ENCODE measurements at regions not wholly inside any gene's neighbourhood (a gene's known extent, or its start where the extent isn't known, plus 50 kb on each side); places are given as distances from the start of the nearest gene placed in this dataset.
"Not testable (repeated sequence)": the region's sequence is repeated elsewhere in the genome, so short reads cannot be mapped to it uniquely, and the experiment has no call there.

GRCh38 chr18:76307293-76307690, 187.8 kb downstream of the ZNF516 start:
- DNase-seq: no peak

- DNase-seq: no peak
Observed at GRCh38 chr18:76306685-76307292, 188.3 kb downstream of the ZNF516 start.

DNA sequence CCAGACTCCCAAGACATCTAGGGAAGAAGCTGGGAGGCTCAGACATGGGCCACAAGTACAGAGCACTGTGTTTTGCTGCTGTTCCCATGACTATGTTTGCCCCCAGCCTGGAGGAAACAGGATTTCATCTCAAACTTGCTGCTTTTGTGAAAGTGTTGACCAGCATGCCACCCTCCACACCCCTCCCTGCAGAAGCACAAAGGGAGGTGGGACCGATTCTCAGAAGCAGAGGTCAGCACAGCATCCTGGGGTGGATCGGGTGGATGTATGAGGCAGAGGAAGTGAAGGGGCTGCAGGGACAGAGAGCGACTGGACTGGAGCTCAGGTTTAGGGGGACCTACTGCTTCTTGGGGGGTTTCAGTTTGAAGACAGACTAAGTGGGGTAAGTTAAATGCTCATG, 209.2 kb downstream of the ZNF516 start:
- no peak for DNase-seq

DNA sequence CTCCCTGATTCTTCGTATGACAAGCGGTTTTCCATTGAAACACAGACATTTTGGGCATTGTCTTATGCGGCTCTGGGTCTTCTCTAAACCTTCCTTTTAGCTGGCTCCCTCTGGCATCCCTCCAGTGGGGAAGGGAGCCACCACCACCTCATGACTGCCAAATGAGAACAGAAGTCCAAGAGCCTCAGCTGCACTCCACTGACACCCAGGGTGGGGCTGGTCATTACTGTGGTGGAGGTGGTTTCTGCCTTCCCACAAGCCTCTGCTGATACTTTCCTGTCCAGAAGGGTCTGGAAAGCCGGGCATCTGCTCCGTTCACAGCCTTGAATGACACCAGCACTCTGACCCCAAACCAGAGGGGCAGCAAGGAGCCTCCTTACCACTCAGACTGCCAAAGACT, 213.5 kb downstream of the ZNF516 start:
- DNase-seq: no peak

- DNase-seq: no peak
Observed at GRCh38 chr18:76277801-76278200, 217.2 kb downstream of the ZNF516 start.

DNA sequence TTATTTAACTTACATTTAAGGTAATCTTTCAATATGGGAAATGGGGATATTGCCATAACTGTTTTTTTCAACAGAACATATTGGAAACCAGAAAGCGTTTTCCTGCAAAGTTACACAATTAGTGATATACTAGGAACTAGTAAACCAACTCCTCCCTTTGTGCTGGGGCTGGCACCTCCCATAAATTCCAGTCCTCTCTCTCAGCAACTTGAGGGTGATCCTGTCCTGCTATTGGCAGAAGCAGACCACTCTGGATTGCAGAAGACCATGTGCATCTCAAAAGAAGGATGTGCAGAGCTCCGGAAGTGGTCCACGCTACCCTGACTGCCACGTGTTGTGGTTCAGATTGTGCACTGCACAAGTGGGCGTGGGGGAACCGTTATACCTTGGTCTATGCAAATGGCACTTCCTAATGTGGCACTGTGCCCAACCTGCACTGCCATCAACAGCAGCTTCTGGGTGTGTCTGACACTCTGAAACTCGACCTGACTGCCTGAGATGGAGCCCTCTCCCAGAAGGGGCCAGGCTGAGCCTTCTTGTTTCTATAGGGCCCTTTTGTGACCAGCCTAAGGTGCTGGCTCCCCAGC, 219.2 kb downstream of the ZNF516 start:
- no peak for DNase-seq

DNA sequence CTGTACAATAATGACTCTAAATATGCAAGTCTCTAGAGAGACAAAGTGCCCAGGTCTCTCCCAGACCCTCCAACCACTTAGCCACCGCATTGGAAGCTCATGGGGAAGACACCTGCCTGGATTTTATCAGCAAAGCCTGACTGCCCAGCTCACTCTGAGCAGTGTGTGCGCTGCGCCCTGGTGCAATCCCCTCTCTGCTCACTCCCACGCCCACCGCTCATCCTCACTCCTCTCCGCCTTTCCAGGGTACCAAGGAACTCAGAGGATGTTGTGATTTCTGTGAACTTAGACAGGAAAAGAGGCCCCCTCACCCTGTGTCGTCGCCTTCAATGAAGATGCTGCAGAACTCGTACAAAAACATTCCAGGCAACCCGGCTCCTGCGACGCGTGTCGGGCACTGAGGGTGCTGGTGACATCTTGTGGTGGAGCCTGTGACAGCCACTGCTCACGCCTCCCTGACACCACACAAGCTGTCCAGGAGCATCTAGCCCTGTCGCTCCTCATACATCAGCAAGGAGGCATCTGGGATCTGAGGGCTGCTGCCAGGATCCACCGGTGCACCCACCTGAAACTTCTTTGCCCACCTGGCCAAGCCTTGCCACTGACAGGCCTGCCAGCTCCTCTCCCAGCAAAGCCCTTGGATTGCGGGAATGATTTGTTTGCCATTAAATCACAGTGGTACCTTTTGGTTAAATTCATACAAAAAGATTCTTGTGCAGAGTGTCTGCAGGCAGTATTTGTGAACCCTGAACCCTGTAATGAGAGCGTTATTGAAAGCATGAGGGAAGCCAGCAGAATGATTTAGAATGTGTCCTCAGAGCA, 220.4 kb downstream of the ZNF516 start:
- no peak for DNase-seq

- no peak for DNase-seq
Observed at GRCh38 chr18:76273956-76274355, 221.1 kb downstream of the ZNF516 start.

- no peak for DNase-seq
Observed at GRCh38 chr18:76273036-76273545, 222.0 kb downstream of the ZNF516 start.

DNA sequence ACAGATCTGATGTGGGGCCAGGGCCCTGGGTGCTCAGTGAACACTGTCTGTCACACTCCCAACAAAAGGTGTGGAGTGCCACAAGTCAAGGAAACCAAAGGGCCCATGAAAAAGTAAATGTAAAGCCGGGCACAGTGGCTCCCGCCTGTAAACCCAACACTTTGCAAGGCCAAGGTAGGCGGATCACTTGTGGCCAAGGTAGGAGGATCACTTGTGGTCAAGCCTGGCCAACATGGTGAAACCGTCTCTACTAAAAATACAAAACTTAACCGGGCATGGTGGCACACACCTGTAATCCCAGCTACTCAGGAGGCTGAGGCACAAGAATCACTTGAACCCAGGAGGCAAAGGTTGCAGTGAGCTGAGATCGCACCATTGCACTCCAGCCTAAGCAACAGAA, 227.6 kb downstream of the ZNF516 start:
- not testable (repeated sequence) for DNase-seq

DNA sequence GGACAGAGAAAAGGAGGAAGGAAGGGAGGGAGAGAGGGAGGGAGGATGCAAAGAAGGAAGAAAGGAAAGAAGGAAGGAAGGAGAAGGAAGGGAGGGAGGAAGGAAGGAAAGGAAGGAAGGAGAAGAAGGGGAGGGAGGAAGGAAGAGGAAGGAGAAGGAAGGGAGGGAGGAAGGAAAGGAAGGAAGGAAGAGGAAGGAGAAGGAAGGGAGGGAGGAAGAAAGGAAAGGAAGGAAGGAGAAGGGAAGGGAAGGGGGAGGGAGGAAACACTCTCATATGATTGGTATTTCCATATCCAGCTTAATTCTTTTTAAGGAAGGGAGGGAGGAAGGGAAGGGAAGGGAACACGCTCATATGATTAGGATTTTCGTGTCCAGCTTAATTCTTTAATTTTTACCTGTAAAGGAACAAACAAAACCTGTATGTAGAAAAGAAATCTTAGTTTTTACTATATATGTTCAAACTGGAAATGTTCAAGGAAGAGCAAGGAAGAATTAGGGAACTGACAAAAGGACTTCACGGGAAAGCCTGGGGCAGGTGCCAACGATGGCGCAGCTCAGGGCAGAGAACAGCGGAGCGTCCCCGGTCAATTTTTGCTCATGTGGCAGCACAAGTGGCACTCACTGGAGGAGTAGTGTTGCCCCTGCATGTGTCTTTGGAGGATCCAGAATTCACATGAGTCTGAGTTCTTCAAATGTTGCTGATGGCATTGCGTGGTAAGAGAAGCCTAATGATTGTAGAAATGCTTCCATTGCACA, 228.6 kb downstream of the ZNF516 start:
- no peak for DNase-seq

DNA sequence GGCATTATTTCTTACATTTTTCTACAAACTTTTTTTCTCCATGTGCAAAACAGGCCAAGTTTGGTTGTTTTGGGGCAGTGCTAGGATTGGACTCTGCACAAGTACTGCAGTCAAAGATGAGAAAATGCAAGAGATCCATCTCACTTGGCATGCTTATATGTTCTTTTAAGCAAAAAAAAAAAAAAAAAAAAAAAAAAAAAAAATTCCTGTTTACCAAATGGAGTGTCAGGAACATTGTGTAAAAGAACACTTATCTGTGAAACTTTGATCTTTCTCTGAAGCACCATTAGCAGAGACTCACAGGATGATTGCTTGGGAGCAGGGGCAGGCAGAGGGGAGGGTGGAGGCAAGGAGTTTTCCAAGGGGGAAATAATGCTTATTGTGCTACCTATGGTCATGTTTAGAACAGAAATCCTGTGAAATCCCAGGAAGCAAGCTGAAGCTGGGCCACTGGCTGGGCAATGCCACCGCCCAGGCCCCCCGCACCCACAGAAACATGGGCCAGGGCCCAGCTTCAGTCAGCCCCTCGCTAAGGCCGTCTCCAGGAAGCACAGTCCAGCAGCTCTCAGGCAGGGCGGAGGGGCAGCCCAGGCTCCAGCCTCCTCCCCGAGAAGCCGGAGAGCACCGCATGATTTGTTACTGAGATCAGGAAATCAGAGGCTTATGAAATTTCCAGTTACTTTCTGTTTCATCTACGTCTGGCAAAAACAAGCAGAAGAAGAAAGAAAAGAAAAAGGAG, 229.4 kb downstream of the ZNF516 start:
- DNase-seq: no peak

DNA sequence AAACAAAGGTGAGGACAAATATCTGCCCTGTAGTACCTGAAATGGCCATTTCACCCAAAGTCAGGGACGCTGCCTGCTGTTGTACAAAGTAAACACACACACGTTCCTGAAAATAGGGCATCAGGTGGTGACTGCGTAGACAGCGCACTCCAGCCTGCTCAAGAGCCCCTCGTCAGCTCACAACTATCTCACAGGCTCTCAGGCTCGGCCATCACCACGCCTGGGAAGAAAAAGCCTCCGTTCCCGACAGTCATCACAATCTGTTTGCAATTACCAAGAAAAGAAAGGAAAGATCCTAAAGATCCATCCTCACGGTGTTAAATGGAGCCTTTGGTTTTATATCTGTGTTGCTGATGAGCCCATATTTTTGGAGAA, 230.2 kb downstream of the ZNF516 start:
- DNase-seq: no peak

DNA sequence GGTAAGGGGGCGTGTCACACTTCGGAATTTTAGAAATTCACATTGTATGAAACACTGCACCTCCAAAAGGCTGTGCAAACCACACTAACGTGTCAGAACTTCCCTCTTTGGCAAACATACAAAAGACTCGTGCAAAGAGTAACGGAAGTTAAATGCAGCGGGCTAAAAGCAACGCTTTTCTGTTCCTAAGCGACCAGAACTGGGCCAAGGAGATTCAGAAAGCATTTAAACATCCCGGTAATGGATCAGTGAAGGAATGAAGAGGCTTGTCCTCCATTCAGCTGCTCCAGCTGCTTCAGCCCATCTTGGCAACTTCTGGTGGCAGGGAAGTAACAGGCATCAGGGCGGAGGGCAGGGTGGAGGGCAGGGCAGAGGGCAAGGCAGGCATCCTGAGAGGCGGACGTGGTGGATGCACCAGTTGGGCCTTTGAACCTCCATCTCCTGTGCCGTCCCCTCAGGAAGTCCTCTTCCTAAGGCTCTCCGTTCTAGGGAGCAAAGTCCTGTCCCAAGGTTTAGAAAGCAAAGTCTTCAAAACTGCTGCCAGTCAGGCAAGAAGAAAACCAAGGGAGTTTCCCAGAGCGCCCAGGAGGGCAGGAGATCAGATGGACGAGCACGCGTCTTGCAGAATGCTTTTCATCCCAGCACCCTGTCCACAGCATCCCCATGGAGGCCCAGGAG, 230.7 kb downstream of the ZNF516 start:
- DNase-seq: no peak

DNA sequence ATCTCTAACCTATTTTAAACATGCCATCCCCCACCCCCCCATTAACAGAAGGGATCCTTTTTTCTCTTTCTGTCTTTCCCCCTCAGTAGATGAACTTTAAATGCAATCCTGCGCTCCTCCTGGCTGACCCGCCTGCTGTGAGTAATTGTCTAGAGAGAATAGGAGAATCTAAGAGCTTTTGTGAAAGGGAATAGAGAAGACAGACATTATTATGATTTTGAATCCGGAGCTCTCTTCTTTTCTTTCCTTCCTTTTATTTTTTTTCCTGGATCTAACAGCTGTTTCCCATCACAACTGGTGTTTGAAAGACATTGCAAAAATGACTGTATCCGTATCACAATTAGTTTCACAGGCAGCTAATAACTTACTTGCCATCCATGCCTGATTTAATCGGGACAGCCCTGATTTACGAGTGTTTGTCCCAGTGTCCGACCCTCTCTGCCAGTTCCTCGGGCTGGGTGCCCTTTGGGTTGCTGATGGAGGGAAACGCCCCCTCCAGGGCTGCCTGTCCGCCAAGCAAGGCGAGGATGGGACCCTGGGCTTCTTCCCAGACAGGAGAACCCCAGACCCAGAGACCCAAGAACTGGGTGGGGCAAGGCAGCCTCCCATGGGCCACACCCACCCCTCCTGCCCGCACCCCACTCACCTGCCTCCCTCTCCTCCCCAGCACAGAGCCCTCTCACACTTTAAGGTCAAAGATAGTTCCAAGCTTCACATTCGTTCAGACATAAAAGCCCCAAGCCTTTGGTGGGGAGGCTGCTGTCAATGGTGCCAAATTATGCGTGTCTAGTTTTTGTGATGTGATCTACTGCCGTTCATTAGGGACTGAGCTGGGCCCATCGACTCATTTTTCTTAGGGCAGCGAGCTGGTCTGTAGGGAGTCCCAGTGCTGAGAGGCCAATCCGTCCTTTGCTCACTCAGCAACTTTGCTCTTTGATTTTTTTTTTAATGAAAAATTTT, 231.7 kb downstream of the ZNF516 start:
- no peak for DNase-seq

DNA sequence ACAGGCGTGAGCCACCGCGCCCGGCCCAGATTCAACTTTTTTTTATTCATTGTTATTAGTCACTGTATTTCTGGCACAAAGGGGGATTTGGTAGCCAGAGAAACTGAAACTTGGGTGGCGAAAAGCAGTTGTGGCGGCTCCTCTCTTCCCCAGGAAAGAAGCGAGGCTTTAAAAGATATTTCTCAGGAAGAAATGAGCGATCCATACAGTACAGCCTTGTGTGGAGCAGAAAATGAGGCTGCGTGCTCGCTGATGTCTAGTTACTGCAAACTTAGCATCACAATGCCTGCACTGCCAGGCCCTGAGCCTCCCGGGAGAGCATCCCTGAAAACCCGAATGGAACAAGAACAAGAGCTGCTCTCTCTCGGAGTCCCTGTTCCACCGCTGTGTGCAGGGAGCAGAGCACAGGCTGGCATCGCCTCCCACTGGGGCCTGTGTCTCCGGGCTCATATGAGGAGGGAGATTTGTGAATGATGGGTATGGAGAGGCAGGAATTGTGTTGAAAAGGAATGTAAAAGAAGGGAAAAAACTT, 234.0 kb downstream of the ZNF516 start:
- no peak for DNase-seq

DNA sequence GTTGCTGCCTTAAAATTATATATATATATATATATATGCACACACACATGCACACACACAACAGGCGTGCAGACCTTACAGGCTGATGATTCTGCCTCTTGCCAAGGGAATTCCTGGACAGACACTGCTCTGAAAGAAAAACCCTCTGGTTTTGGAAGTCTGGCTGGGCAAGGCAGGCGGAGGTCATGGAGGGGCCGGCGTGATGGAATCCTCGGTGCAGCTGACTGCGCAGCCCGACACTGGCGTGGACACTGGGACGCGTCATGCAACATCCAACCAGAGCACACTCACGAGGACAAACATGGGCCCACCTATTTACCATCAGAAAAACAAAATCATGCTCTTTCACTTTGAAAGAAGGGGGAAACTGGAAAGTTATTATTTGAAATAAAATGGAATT, 235.3 kb downstream of the ZNF516 start:
- DNase-seq: no peak

DNA sequence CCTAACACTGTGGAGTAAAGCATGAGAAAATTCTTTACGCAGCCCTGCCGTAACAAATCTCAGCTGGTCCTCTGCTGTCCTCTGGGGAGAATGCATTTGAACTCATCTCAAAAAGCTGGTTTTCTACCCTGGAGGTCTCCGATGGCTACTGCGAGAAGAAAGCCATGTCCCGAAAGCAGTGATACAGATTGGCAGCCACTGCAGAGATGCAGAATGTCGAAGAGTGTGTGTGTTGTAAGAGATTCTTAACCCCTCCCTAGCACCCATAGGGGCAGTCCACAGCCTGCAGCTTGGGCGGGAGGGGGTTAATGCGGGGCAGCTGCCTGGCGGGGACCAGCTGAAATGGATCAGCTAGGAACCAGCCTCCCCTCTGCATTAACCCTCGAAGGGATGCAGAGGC, 235.9 kb downstream of the ZNF516 start:
- no peak for DNase-seq

- no peak for DNase-seq
Observed at GRCh38 chr18:76258209-76258608, 236.8 kb downstream of the ZNF516 start.

DNA sequence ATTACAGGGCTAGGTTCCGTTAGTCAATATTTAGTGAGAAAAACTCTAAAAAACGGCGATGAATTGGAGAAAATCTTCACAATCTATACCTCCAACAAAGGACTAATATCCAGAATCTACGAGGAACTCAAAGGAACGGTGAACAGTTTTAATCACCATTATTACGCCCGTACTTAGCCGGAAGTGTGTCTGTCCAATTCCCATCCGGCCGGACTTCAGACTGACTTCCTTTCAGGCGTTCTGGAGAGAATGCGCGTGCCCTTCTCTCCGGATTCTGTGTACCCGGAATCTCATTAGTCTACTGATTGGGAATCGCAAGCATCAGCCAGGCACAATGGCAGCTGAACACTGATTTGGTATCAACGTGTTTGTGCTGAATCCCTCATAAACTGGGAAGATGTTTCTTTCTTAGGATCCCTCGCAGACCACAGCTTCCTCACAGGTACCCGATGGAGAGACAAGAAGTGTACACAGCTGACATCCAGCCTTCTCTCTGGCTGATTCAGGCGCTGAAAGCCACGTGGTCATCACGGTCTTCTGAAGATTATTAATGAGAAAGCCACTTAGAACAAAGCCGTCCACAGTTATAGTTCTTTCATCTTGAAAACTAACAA, 239.9 kb downstream of the ZNF516 start:
- DNase-seq: no peak
